Middle frontal gyrus (tissue), 1 donor: ENCODE measurements at regions not wholly inside any gene's neighbourhood (a gene's known extent, or its start where the extent isn't known, plus 50 kb on each side); places are given as distances from the start of the nearest gene placed in this dataset.
A peak's percentile ranks its signal among the peaks of the same experiment; 100 is the strongest.

Source experiments
- DNase-seq: peaks from one replicate; pipeline ENCODE4 v3.0.0-alpha.2; 2015; ENCODE audit warnings: low spot score; ENCODE audit errors: extremely low spot score

DNA sequence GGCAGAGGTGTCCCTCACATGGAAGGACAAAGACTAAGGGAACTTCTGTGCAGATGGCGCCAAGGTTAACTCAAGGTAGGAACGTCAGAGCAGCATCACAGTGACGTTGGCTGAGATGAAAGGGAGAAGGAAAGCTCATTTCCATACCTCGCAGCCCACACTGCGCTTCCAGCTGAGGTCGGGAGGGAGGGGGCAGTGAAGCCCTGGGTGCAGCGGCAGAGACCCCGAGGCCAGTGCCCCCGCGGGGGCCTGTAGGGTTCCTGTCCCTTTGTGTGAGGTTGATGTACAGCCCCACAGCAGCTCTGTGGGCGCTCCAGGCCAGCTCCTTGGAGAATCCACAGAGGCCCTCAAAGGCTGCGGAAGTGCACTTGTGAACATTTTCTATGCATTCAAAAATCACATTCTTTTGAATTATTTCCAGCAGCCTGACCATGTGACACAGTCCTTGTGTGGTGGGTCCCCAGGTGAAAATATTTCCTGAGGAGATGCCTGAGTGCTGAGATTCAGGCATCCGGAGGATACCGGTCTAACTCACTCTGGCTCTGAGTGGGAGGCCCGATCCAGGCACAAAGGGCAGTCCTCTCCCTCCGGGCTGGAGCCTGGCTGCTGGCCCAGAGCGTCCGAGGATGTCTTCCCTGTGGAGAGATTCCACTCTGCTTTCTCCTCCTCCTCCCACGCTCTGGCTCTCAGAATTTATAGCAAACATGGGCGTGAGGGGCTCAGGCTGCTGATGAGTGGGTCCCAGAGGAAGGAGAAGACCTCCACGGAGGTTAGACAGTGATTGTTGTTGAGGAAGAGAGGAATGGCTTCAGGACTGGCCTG lies 150.7 kb downstream of the ICE1 start:
- no peak for DNase-seq

DNA sequence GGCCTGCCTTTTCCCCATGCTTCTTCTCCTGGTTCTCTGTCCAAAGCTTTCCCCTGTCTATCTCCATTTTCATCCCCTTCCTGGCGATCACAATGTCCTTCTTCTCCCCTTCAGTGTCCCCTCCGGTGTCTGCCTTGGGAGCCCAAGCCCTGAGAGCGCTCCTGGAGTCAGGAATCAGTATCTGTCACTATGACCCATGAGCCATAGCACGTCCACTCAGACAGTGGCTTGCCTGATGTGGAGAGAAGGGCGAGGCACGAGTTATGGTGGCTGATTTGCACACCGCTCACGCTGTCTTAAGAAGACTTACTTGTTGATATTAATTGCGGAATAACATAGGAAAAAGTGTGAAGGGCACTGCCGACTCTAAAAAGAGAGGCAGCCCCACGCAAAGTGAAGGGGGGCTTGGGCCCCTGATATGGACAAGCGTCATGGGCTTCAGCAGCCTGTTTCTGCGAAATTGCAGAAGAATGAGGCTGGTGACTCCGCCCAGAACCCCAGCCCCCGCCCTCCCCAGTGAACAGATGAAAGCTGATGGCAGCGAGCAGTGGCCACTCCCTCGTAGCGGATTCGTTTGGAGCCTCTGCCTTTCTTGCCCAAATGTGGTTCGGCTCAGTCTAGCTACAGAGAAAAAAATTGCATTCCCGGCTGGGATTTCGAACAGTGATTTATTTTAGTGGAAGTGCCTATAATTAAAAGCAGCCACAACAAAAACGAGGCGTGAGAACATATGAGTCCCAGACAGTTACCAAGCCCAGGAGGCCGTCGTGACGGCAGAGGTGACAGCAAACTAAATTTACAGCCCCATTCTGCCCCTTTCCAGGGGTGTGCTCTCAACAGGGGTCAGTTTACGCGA lies 149.8 kb downstream of the ICE1 start:
- peak; percentile 22 for DNase-seq

GRCh38 chr5:5570646-5571045 lies 148.2 kb downstream of the ICE1 start:
- no peak for DNase-seq

GRCh38 chr5:5564898-5565297 lies 142.4 kb downstream of the ICE1 start:
- DNase-seq = no peak

DNA sequence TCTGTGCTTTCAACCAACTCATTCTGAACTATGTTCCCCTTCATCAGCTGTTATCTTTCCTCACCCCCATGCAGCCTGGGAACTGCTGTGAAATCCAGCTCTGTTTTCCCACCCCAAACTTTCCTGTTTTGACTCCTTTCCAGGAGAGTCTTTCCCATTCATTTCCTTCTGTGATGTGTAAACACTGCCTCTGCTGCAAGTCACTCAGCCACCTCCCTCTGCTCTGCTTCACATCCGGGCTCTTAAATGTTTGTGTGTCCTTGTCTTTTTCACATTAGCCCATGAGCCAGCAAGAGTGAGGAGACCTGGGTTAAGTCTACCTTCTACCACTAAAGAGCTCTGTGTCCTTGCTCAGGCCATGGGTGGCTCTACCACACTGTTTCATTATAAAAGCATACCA lies 137.5 kb downstream of the ICE1 start:
- no peak for DNase-seq

DNA sequence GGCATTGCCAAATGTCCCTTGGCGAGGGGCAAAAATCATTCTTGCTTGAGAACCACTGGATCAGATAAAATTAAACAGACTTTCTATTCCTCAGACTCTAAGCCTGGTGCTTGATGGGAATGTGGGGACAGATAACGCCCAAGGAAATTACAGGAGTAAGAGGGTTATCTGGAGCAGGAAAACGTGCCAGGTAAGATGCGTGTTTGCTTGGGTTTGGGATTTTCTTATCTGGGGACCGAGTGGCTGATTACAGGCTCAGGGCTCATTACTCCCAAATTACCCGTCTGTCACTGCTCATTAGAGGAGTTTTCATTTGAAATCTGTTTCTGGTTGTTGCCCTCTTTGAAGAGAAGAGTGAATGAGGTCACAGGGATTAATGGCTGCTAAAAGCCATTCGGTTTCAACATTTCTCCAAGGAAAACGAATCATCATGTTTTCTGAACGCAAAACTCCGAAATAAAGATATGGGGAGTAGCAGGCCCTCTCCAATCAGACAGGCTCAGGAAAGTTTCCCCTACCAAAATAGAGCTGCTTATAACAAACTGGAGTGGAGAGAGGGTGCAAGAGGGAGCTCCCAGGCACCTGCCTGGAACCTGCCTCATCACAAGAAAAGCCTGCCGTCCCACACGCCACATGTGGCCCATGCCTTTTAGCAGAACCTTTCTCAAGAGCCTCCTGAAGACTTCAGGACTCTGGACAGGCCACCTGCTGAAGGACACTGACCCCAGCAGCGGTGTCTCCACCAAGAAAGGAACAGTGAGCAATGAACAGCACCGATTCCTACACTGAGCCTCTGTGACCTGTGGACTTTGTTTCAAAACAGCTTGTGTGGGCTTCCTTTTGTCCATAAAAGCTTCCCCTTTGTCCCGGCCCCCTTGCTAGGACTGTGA lies 136.4 kb downstream of the ICE1 start:
- DNase-seq = no peak

- no peak for DNase-seq
These were observed 135.6 kb downstream of the ICE1 start for GRCh38 chr5:5558102-5558501.

DNA sequence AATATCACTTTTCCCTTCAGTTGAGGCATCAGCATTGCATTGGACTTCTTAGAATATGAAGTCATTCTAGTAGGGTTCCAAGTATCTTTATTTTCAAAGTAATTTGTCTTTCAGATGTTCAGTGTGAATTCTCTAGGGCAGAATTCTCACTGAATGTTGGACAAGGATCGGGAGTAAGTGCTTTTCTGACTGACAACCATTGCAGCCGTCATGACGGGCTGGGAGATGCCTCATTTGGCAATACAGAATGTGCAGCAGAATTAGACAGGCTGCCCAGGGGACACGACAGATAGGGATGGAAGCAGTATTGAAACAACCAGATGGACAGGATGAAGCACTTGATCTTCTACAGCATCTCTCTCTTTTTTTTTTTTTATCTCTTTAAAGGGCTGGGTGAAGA lies 129.0 kb downstream of the ICE1 start:
- DNase-seq = no peak

GRCh38 chr5:5546408-5546807 lies 123.9 kb downstream of the ICE1 start:
- DNase-seq = no peak

- DNase-seq = no peak
These were observed 121.7 kb downstream of the ICE1 start for GRCh38 chr5:5544094-5544663.

GRCh38 chr5:5542654-5543053 lies 120.2 kb downstream of the ICE1 start:
- DNase-seq = no peak

DNA sequence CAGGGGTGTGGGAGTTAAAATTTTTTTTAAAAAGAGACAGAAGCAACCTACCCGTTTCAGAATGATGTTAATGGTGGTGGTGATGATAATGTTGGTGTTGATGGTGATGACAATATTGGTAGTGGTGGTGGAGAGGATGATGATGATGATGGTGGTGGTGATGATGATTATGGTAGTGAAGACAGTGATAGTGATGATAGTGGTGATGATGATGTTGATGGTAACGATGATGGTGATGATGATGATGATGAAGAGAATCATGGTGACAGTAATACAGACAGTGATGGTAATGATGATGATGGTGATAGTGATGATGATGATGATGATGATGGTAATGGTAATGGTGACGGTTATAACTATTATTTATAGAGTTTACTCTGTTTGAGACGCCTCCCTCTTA lies 117.6 kb downstream of the ICE1 start:
- no peak for DNase-seq
